WTC11 (cell line): ENCODE measurements at regions not wholly inside any gene's neighbourhood (a gene's known extent, or its start where the extent isn't known, plus 50 kb on each side); places are given as distances from the start of the nearest gene placed in this dataset.

Experiments used
- ATF2 ChIP-seq: sonication (generic); formaldehyde crosslinking; IDR thresholded peaks from 2 replicates; pipeline ENCODE4 v1.8.1; 2022; ENCODE audit warnings: low read depth, missing genetic modification reagents, borderline replicate concordance
- CTCF ChIP-seq: fragments of 200-600 bp; IDR thresholded peaks from 2 replicates; pipeline ENCODE4 v1.8.0; 2022; ENCODE audit warnings: antibody characterized with exemption
- ELF4 ChIP-seq: sonication (generic); formaldehyde crosslinking; IDR thresholded peaks from 2 replicates; pipeline ENCODE4 v1.8.1; 2022; ENCODE audit warnings: low read depth, mild to moderate bottlenecking, moderate library complexity, missing genetic modification reagents
- NFE2L1 ChIP-seq: sonication (generic); formaldehyde crosslinking; IDR thresholded peaks from 2 replicates; pipeline ENCODE4 v1.8.1; 2023; ENCODE audit warnings: missing genetic modification reagents
- NFYB ChIP-seq: sonication (generic); formaldehyde crosslinking; conservative IDR thresholded peaks from 2 replicates; pipeline ENCODE4 v1.8.0; 2022; ENCODE audit warnings: low read depth, missing genetic modification reagents
- SOX15 ChIP-seq: fragments of 250-450 bp; sonication (Bioruptor Pico); IDR thresholded peaks from 2 replicates; pipeline ENCODE4 v1.9.0; 2021; ENCODE audit warnings: mild to moderate bottlenecking
- SP1 ChIP-seq: sonication (generic); formaldehyde crosslinking; conservative IDR thresholded peaks from 2 replicates; pipeline ENCODE4 v1.8.1; 2022; ENCODE audit warnings: missing genetic modification reagents
- TEAD4 ChIP-seq: sonication (generic); formaldehyde crosslinking; IDR thresholded peaks from 2 replicates; pipeline ENCODE4 v1.8.0; 2022; ENCODE audit warnings: mild to moderate bottlenecking, missing genetic modification reagents
- TF ChIP-seq, protein P1 (sequence below): sonication (generic); formaldehyde crosslinking; IDR thresholded peaks from 2 replicates; pipeline ENCODE4 v1.8.0; 2022; ENCODE audit warnings: mild to moderate bottlenecking, missing genetic modification reagents
- TF ChIP-seq, protein P2 (sequence below): sonication (generic); formaldehyde crosslinking; IDR thresholded peaks from 2 replicates; pipeline ENCODE4 v1.8.0; 2022; ENCODE audit warnings: mild to moderate bottlenecking, missing genetic modification reagents
- TF ChIP-seq, protein P3 (sequence below): sonication (generic); formaldehyde crosslinking; IDR thresholded peaks from 2 replicates; pipeline ENCODE4 v1.8.1; 2023; ENCODE audit warnings: mild to moderate bottlenecking, missing genetic modification reagents
- TF ChIP-seq, protein P4 (sequence below): sonication (generic); formaldehyde crosslinking; conservative IDR thresholded peaks from 2 replicates; pipeline ENCODE4 v1.8.1; 2022; ENCODE audit warnings: mild to moderate bottlenecking, missing genetic modification reagents

- TF ChIP-seq NFE2L1 (CRISPR knock-in tag) (no peak), ATF2 (CRISPR knock-in tag) (no peak), SOX15 (CRISPR knock-in tag) (no peak), CTCF (no peak), ELF4 (CRISPR knock-in tag) (no peak), NFYB (no peak), SP1 (no peak), TEAD4 (CRISPR knock-in tag) (no peak)
- TF ChIP-seq, protein P1, sequence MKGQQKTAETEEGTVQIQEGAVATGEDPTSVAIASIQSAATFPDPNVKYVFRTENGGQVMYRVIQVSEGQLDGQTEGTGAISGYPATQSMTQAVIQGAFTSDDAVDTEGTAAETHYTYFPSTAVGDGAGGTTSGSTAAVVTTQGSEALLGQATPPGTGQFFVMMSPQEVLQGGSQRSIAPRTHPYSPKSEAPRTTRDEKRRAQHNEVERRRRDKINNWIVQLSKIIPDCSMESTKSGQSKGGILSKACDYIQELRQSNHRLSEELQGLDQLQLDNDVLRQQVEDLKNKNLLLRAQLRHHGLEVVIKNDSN (CRISPR knock-in tag): no peak
- TF ChIP-seq, protein P2, sequence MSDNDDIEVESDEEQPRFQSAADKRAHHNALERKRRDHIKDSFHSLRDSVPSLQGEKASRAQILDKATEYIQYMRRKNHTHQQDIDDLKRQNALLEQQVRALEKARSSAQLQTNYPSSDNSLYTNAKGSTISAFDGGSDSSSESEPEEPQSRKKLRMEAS: no peak
- TF ChIP-seq, protein P3, sequence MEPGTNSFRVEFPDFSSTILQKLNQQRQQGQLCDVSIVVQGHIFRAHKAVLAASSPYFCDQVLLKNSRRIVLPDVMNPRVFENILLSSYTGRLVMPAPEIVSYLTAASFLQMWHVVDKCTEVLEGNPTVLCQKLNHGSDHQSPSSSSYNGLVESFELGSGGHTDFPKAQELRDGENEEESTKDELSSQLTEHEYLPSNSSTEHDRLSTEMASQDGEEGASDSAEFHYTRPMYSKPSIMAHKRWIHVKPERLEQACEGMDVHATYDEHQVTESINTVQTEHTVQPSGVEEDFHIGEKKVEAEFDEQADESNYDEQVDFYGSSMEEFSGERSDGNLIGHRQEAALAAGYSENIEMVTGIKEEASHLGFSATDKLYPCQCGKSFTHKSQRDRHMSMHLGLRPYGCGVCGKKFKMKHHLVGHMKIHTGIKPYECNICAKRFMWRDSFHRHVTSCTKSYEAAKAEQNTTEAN (CRISPR knock-in tag): no peak
- TF ChIP-seq, protein P4, sequence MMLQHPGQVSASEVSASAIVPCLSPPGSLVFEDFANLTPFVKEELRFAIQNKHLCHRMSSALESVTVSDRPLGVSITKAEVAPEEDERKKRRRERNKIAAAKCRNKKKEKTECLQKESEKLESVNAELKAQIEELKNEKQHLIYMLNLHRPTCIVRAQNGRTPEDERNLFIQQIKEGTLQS (CRISPR knock-in tag): no peak
These were observed 162.9 kb upstream of the NOCT start for GRCh38 chr4:138852681-138853080.
